ENCODE measurements at regions not wholly inside any gene's neighbourhood (a gene's known extent, or its start where the extent isn't known, plus 50 kb on each side); places are given as distances from the start of the nearest gene placed in this dataset.
"Not testable (repeated sequence)": the region's sequence is repeated elsewhere in the genome, so short reads cannot be mapped to it uniquely, and the experiment has no call there.

- not testable (repeated sequence) for TF ChIP-seq CTCF, POLR2A (IDR thresholded peaks at IDR 0.05)
Measured at GRCh38 chr6:10171706-10172105, 243.2 kb downstream of the TFAP2A start.

Measured in uterus (tissue), 2 donors.